ENCODE measurements at regions not wholly inside any gene's neighbourhood (a gene's known extent, or its start where the extent isn't known, plus 50 kb on each side); places are given as distances from the start of the nearest gene placed in this dataset.

- peaks cover 4% of the 10 kb centered on the region for H3K36me3 Mint-ChIP-seq
These were observed 93.3 kb upstream of the COG2 start for GRCh38 chr1:230548997-230549396.

GRCh38 chr1:230548357-230548756 is 93.9 kb upstream of the COG2 start:
- no peak for ATAC-seq
- peaks cover 7% of the 10 kb centered on the region for H3K36me3 Mint-ChIP-seq
- peaks cover 46% of the 10 kb centered on the region for H3K27me3 Mint-ChIP-seq
- H3K9me3 Mint-ChIP-seq (ENCODE audit: low read depth): no peaks in the 10 kb centered on the region
- no peak overlapping the region for H3K4me3 Mint-ChIP-seq
- H3K4me1 Mint-ChIP-seq: peaks cover 18% of the 10 kb centered on the region
- CTCF ChIA-PET: no interaction called here
- H3K27ac Mint-ChIP-seq: no peak overlapping the region
- DNase-seq: no peak

More at GRCh38 chr1:230548997-230549396, 93.3 kb upstream of the COG2 start:
- CTCF ChIA-PET: no interaction called here
- H3K27ac Mint-ChIP-seq: no peak overlapping the region
- DNase-seq: no peak
- H3K4me3 Mint-ChIP-seq: no peak overlapping the region
- peaks cover 13% of the 10 kb centered on the region for H3K4me1 Mint-ChIP-seq
- no peaks in the 10 kb centered on the region for H3K9me3 Mint-ChIP-seq (ENCODE audit: low read depth)
- peaks cover 46% of the 10 kb centered on the region for H3K27me3 Mint-ChIP-seq
- ATAC-seq: no peak

GRCh38 chr1:230545181-230545580 is 97.1 kb upstream of the COG2 start:
- Mint-ChIP-seq H3K27ac (no peak overlapping the region), H3K27me3 (peaks cover 39% of the 10 kb centered on the region), H3K4me1 (peaks cover 35% of the 10 kb centered on the region), H3K36me3 (peaks cover 7% of the 10 kb centered on the region), H3K9me3 (ENCODE audit: low read depth) (no peaks in the 10 kb centered on the region), H3K4me3 (no peak overlapping the region)
- DNase-seq: no peak
- ATAC-seq: no peak
- CTCF ChIA-PET: no interaction called here

GRCh38 chr1:230544758-230545157 is 97.5 kb upstream of the COG2 start:
- DNase-seq (no peak), ATAC-seq (no peak)
- no peak overlapping the region for H3K4me3 Mint-ChIP-seq
- H3K4me1 Mint-ChIP-seq: peaks cover 31% of the 10 kb centered on the region
- no peak overlapping the region for H3K27ac Mint-ChIP-seq
- no peaks in the 10 kb centered on the region for H3K9me3 Mint-ChIP-seq (ENCODE audit: low read depth)
- H3K27me3 Mint-ChIP-seq: peaks cover 42% of the 10 kb centered on the region
- H3K36me3 Mint-ChIP-seq: peaks cover 7% of the 10 kb centered on the region
- CTCF ChIA-PET: no interaction called here

GRCh38 chr1:230543085-230543484 is 99.2 kb upstream of the COG2 start:
- CTCF ChIA-PET: no interaction called here
- no peak for DNase-seq
- peaks cover 43% of the 10 kb centered on the region for H3K27me3 Mint-ChIP-seq
- H3K4me3 Mint-ChIP-seq: no peak overlapping the region
- H3K27ac Mint-ChIP-seq: no peak overlapping the region
- peaks cover 7% of the 10 kb centered on the region for H3K36me3 Mint-ChIP-seq
- H3K4me1 Mint-ChIP-seq: peaks cover 31% of the 10 kb centered on the region
- H3K9me3 Mint-ChIP-seq (ENCODE audit: low read depth): no peaks in the 10 kb centered on the region
- ATAC-seq: no peak

GRCh38 chr1:230542681-230543080 is 99.6 kb upstream of the COG2 start:
- H3K27ac Mint-ChIP-seq: no peak overlapping the region
- H3K4me3 Mint-ChIP-seq: no peak overlapping the region
- DNase-seq (no peak), ATAC-seq (no peak)
- peaks cover 7% of the 10 kb centered on the region for H3K36me3 Mint-ChIP-seq
- H3K4me1 Mint-ChIP-seq: peaks cover 31% of the 10 kb centered on the region
- H3K9me3 Mint-ChIP-seq (ENCODE audit: low read depth): no peaks in the 10 kb centered on the region
- peaks cover 46% of the 10 kb centered on the region for H3K27me3 Mint-ChIP-seq
- CTCF ChIA-PET: no interaction called here

- ATAC-seq: peak; percentile 94
- no peaks in the 10 kb centered on the region for H3K9me3 Mint-ChIP-seq (ENCODE audit: low read depth)
- peaks cover 7% of the 10 kb centered on the region for H3K36me3 Mint-ChIP-seq
- CTCF ChIA-PET: no interaction called here
- peaks cover 44% of the 10 kb centered on the region for H3K27me3 Mint-ChIP-seq
- DNase-seq: peak; percentile 90
- H3K27ac Mint-ChIP-seq: peak overlapping the region; percentile 25
- peaks cover 31% of the 10 kb centered on the region for H3K4me1 Mint-ChIP-seq
- no peak overlapping the region for H3K4me3 Mint-ChIP-seq
These were observed 100.2 kb upstream of the COG2 start for GRCh38 chr1:230542054-230542453.

- no peak for DNase-seq
- CTCF ChIA-PET: no interaction called here
- ATAC-seq: no peak
- Mint-ChIP-seq H3K9me3 (ENCODE audit: low read depth) (no peaks in the 10 kb centered on the region), H3K27ac (peak overlapping the region; percentile 25), H3K27me3 (peaks cover 42% of the 10 kb centered on the region), H3K4me3 (no peak overlapping the region), H3K4me1 (peaks cover 31% of the 10 kb centered on the region), H3K36me3 (peaks cover 7% of the 10 kb centered on the region)
These were observed 101.0 kb upstream of the COG2 start for GRCh38 chr1:230541306-230541705.

GRCh38 chr1:230540421-230541155 is 101.7 kb upstream of the COG2 start:
- peaks cover 31% of the 10 kb centered on the region for H3K4me1 Mint-ChIP-seq
- peaks cover 46% of the 10 kb centered on the region for H3K27me3 Mint-ChIP-seq
- CTCF ChIA-PET: no interaction called here
- H3K36me3 Mint-ChIP-seq: peaks cover 7% of the 10 kb centered on the region
- H3K27ac Mint-ChIP-seq: no peak overlapping the region
- ATAC-seq (no peak), DNase-seq (no peak)
- no peak overlapping the region for H3K4me3 Mint-ChIP-seq
- no peaks in the 10 kb centered on the region for H3K9me3 Mint-ChIP-seq (ENCODE audit: low read depth)

- DNase-seq: no peak
- Mint-ChIP-seq H3K27ac (no peak overlapping the region), H3K4me3 (no peak overlapping the region), H3K4me1 (peaks cover 17% of the 10 kb centered on the region), H3K27me3 (peaks cover 36% of the 10 kb centered on the region), H3K9me3 (ENCODE audit: low read depth) (peaks cover 8% of the 10 kb centered on the region), H3K36me3 (peaks cover 2% of the 10 kb centered on the region)
- ATAC-seq: no peak
- CTCF ChIA-PET: no interaction called here
These were observed 104.8 kb upstream of the COG2 start for GRCh38 chr1:230537456-230537855.

- H3K4me1 Mint-ChIP-seq: peaks cover 10% of the 10 kb centered on the region
- ATAC-seq: no peak
- no peak overlapping the region for H3K4me3 Mint-ChIP-seq
- CTCF ChIA-PET: no interaction called here
- no peak for DNase-seq
- H3K27ac Mint-ChIP-seq: no peak overlapping the region
- H3K27me3 Mint-ChIP-seq: peaks cover 36% of the 10 kb centered on the region
- peaks cover 8% of the 10 kb centered on the region for H3K9me3 Mint-ChIP-seq (ENCODE audit: low read depth)
- H3K36me3 Mint-ChIP-seq: peaks cover 2% of the 10 kb centered on the region
These were observed 105.6 kb upstream of the COG2 start for GRCh38 chr1:230536641-230537155.

- Mint-ChIP-seq H3K9me3 (ENCODE audit: low read depth) (peaks cover 8% of the 10 kb centered on the region), H3K27ac (no peak overlapping the region), H3K27me3 (peaks cover 42% of the 10 kb centered on the region), H3K36me3 (peaks cover 2% of the 10 kb centered on the region), H3K4me1 (no peaks in the 10 kb centered on the region), H3K4me3 (no peak overlapping the region)
- DNase-seq (no peak), ATAC-seq (no peak)
- CTCF ChIA-PET: no interaction called here
These were observed 108.1 kb upstream of the COG2 start for GRCh38 chr1:230534224-230534623.

- Mint-ChIP-seq H3K4me3 (no peak overlapping the region), H3K27ac (no peak overlapping the region), H3K4me1 (no peaks in the 10 kb centered on the region), H3K27me3 (peaks cover 41% of the 10 kb centered on the region), H3K36me3 (peaks cover 2% of the 10 kb centered on the region), H3K9me3 (ENCODE audit: low read depth) (peaks cover 8% of the 10 kb centered on the region)
- CTCF ChIA-PET: no interaction called here
- DNase-seq: no peak
- no peak for ATAC-seq
These were observed 105.0 kb upstream of the PGBD5 start for GRCh38 chr1:230531103-230531502.

- CTCF ChIA-PET: no interaction called here
- no peaks in the 10 kb centered on the region for H3K4me1 Mint-ChIP-seq
- no peak overlapping the region for H3K4me3 Mint-ChIP-seq
- H3K9me3 Mint-ChIP-seq (ENCODE audit: low read depth): no peaks in the 10 kb centered on the region
- H3K36me3 Mint-ChIP-seq: no peaks in the 10 kb centered on the region
- peaks cover 47% of the 10 kb centered on the region for H3K27me3 Mint-ChIP-seq
- ATAC-seq (no peak), DNase-seq (no peak)
- no peak overlapping the region for H3K27ac Mint-ChIP-seq
These were observed 93.1 kb upstream of the PGBD5 start for GRCh38 chr1:230519246-230519645.
